DOHH2 (cell line): ENCODE measurements at regions not wholly inside any gene's neighbourhood (a gene's known extent, or its start where the extent isn't known, plus 50 kb on each side); places are given as distances from the start of the nearest gene placed in this dataset.
"Not testable (repeated sequence)": the region's sequence is repeated elsewhere in the genome, so short reads cannot be mapped to it uniquely, and the experiment has no call there.

Source experiments
- H3F3A ChIP-seq: fragments of 200-600 bp; sonication (generic), shearing (Covaris generic); 2 replicates; pipeline ENCODE4 v1.6.0; 2016; ENCODE audit warnings: antibody characterized with exemption, mild to moderate bottlenecking; ENCODE audit not compliant: control insufficient read depth, insufficient read depth
- H3K27ac ChIP-seq: fragments of 200-600 bp; sonication (generic); 2 replicates; pipeline ENCODE4 v1.5.1; 2014; ENCODE audit warnings: low read depth, mild to moderate bottlenecking, low read length, moderate library complexity
- H3K27me3 ChIP-seq: fragments of 200-600 bp; sonication (generic); 2 replicates; pipeline ENCODE4 v1.6.1; 2014; ENCODE audit warnings: mild to moderate bottlenecking, low read length, mixed read lengths; ENCODE audit not compliant: control insufficient read depth
- H3K36me3 ChIP-seq: fragments of 200-600 bp; sonication (generic); 2 replicates; pipeline ENCODE4 v1.6.1; 2014; ENCODE audit warnings: mild to moderate bottlenecking, low read length, moderate library complexity, mixed read lengths; ENCODE audit not compliant: control insufficient read depth
- H3K4me1 ChIP-seq: fragments of 200-600 bp; sonication (generic); 2 replicates; pipeline ENCODE4 v1.6.1; 2014; ENCODE audit warnings: mild to moderate bottlenecking, low read length, mixed read lengths; ENCODE audit not compliant: control insufficient read depth
- H3K4me2 ChIP-seq: fragments of 200-600 bp; sonication (generic); 2 replicates; pipeline ENCODE4 v1.6.0; 2014; ENCODE audit warnings: mild to moderate bottlenecking, low read length, moderate library complexity
- H3K4me3 ChIP-seq: fragments of 200-600 bp; sonication (generic); 2 replicates; pipeline ENCODE4 v1.5.1; 2014; ENCODE audit warnings: mild to moderate bottlenecking, low read length, mixed read lengths
- H3K79me2 ChIP-seq: fragments of 200-600 bp; sonication (generic); 2 replicates; pipeline ENCODE4 v1.6.1; 2014; ENCODE audit warnings: mild to moderate bottlenecking, low read length, mixed read lengths; ENCODE audit not compliant: control insufficient read depth
- H3K9me2 ChIP-seq: fragments of 200-600 bp; sonication (generic); replicated peaks from 2 replicates; pipeline ENCODE4 v1.6.1; 2014; ENCODE audit warnings: mild to moderate bottlenecking, low read length, mixed read lengths; ENCODE audit not compliant: control insufficient read depth
- H3K9me3 ChIP-seq: fragments of 200-600 bp; sonication (generic); 2 replicates; pipeline ENCODE4 v1.6.1; 2014; ENCODE audit warnings: antibody characterized with exemption, low read length, mixed read lengths; ENCODE audit not compliant: control insufficient read depth, insufficient read depth
- H4K20me1 ChIP-seq: fragments of 200-600 bp; sonication (generic); 2 replicates; pipeline ENCODE4 v1.6.0; 2014; ENCODE audit warnings: low read depth, mild to moderate bottlenecking, antibody characterized with exemption, low read length, moderate library complexity; ENCODE audit not compliant: control insufficient read depth, insufficient read depth
- CTCF ChIP-seq: fragments of 200-600 bp; sonication (generic); IDR thresholded peaks from one replicate; pipeline ENCODE4 v1.5.1; 2014; ENCODE audit warnings: antibody characterized with exemption, mild to moderate bottlenecking, low read depth, low read length; ENCODE audit not compliant: poor library complexity, severe bottlenecking
- EZH2phosphoT487 ChIP-seq: fragments of 200-600 bp; sonication (generic); IDR thresholded peaks from 2 replicates; pipeline ENCODE4 v1.6.1; 2017; ENCODE audit warnings: borderline replicate concordance, mild to moderate bottlenecking, antibody characterized with exemption, low read length, moderate library complexity, mixed read lengths

GRCh38 chr1:182249201-182249676 is 142.4 kb downstream of the GLUL start:
- TF ChIP-seq CTCF (no peak), EZH2phosphoT487 (no peak)
- Histone ChIP-seq H3K4me2 (no peak overlapping the region), H3K4me1 (no peaks in the 10 kb centered on the region), H3K4me3 (no peak overlapping the region), H3F3A (no peaks in the 10 kb centered on the region), H3K9me3 (no peaks in the 10 kb centered on the region), H3K27me3 (peaks cover 6% of the 10 kb centered on the region; the same call in 1 of the 2 replicates), H3K27ac (no peak overlapping the region), H3K9me2 (no peaks in the 10 kb centered on the region), H4K20me1 (no peaks in the 10 kb centered on the region), H3K79me2 (no peaks in the 10 kb centered on the region), H3K36me3 (no peaks in the 10 kb centered on the region)

DNA sequence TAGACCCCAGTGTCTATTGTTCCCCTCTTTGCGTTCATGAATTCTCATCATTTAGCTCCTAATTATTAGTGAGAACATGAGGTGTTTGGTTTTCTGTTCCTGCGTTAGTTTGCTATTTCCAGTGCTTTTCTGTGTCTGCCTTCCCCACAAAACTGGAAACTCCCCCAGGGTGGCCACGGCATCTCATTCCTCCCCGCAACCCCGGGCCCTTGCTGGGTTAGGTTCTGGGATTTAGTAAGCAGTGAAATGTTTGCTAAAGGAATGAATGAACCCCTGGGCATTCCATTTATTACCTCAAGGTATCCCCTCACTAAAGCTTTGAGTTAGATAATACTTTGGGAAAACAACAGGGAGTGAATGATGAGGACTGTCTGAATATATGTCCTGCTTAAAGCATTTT is 142.9 kb downstream of the GLUL start:
- Histone ChIP-seq H3K4me1 (no peaks in the 10 kb centered on the region), H3F3A (no peaks in the 10 kb centered on the region), H3K4me3 (no peak overlapping the region), H3K4me2 (no peak overlapping the region), H3K27ac (no peak overlapping the region), H4K20me1 (no peaks in the 10 kb centered on the region), H3K79me2 (no peaks in the 10 kb centered on the region), H3K9me3 (no peaks in the 10 kb centered on the region), H3K36me3 (no peaks in the 10 kb centered on the region), H3K9me2 (no peaks in the 10 kb centered on the region), H3K27me3 (peaks cover 6% of the 10 kb centered on the region; the same call in 1 of the 2 replicates)
- no peak for TF ChIP-seq CTCF
- TF ChIP-seq EZH2phosphoT487, result no peak

- H3K36me3 ChIP-seq, H3K4me3 ChIP-seq, H3K27me3 ChIP-seq, H3F3A ChIP-seq, H4K20me1 ChIP-seq, H3K9me3 ChIP-seq, H3K9me2 ChIP-seq, H3K4me2 ChIP-seq, H3K4me1 ChIP-seq, H3K79me2 ChIP-seq, H3K27ac ChIP-seq: not testable (repeated sequence)
Measured at GRCh38 chr1:182247813-182248212, 143.8 kb downstream of the GLUL start.

DNA sequence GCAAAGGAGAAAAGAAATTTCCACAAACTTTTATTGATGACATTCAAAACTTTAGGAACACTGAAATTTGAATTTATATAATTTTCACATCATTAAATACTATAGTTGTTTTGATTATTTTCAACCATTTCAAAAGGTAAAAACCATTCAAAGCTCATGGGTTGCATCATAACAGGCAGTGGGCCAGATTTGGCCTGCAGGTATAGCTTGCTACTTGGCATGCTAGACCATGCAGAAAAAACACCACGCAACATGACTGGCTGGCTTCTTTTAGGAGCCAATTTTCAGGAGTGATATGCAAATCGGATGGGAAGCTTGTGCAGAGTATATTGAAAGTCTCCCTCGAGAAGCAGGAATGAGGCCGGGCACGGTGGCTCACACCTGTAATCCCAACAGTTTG is 144.8 kb downstream of the GLUL start:
- Histone ChIP-seq H3K4me3 (no peak overlapping the region), H4K20me1 (no peaks in the 10 kb centered on the region), H3K27ac (no peak overlapping the region), H3K79me2 (no peaks in the 10 kb centered on the region), H3K36me3 (no peaks in the 10 kb centered on the region), H3K9me3 (no peaks in the 10 kb centered on the region), H3K4me2 (no peak overlapping the region), H3F3A (no peaks in the 10 kb centered on the region), H3K4me1 (no peaks in the 10 kb centered on the region), H3K9me2 (no peaks in the 10 kb centered on the region), H3K27me3 (peaks cover 6% of the 10 kb centered on the region; the same call in 1 of the 2 replicates)
- TF ChIP-seq CTCF (no peak), EZH2phosphoT487 (no peak)
